GM21360 (cell line): ENCODE measurements at regions not wholly inside any gene's neighbourhood (a gene's known extent, or its start where the extent isn't known, plus 50 kb on each side); places are given as distances from the start of the nearest gene placed in this dataset.
"Not testable (repeated sequence)": the region's sequence is repeated elsewhere in the genome, so short reads cannot be mapped to it uniquely, and the experiment has no call there.

Source experiments
- ATAC-seq: cut with Tn5 transposase; IDR thresholded peaks from one replicate; pipeline ENCODE4 v1.9.1; 2021; ENCODE audit warnings: mild to moderate bottlenecking, moderate library complexity; ENCODE audit not compliant: unreplicated experiment

DNA sequence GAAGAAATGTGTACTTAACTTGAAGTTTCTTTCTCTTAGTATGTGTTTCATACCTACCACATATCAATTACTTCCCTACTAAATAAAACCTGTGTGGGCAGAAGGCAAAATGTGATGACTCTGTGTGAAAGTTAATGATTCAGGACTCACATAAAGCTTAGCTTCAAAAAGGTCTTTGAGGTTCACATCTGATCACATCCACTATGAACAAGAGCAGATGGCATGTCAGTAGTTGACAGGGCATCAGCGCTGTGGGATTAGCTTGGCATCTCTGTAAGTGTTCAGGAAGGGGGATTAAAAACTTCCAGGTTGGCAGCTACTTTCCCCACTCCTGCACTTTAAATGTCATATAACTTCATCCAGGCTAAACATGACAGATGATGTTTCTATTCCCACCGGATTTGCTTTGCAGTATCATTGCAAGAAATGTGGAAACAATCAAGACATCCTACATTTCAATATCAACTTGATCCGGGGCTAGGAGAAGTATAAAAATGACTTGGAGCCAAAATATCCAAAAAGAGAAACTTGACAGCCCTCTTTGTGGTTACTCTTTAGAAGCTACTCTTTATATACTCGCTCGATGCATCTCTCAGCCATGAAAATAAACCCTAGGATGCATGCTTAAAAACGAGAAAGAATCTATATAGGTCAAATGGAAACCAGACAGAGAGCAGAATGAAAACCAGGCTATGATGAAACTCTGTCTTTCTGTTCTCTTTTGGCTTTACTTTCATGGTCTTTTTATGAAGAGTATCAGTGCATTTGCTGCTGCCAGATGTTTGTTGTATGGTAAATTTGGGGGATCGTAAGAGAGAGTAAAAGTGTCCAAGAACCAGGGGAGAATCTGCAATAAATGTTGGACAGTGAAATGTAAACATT is 273.1 kb upstream of the ALCAM start:
- ATAC-seq, result no peak

DNA sequence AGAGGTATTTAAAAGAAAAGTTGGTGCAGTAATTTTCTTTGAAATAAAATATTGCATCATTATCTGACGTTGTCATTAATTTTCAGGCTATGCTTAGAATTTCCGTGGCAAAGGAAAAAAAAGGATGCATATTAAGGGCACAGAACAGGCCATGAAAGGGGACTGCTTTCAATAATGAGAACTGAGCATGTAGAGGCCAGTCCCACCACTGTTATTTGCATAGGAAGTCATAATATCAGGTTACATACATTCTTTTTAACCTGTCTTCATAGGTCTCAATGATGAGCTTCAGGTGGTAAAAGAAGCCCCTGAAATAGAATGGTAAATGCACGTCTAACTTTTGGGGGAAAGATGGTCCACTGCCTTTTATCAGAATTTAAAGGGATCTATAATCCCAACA is 272.1 kb upstream of the ALCAM start:
- ATAC-seq, result no peak

DNA sequence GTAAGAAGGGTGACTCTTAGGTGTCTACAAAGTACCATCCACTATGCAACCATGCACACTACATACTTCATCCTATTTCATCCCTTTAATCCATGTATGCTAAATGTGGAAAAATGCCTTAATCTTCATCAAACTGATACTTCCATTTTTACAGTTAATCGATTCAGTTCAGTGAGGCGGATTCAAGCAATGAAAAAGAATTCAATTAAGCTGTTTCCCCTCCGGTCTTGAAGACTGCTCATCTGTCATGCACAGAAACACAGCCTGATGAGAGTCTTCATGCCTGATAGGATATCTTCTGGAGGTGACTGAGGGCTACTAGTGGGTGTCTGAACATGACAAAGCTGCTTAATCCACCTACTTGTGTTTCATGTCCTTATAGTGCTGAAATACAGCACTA is 270.6 kb upstream of the ALCAM start:
- no peak for ATAC-seq

DNA sequence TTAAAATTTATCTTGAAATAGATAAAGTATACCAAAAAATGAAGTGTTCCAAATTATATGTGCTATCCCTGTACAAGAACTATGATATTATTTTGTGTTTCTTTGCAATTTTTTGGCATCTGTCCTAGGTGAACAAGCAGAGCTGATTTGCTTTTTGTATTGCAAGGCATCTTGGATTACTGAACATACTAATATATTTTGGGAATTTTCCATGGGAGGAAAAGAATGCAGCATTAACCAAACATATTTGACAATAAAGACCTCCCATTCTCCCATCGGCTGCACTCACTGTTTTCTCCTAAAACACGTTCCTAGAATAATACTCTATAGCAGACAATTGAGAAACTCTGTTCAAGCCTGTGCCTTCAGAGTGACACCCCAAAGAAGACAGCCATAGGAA is 265.1 kb upstream of the ALCAM start:
- no peak for ATAC-seq

DNA sequence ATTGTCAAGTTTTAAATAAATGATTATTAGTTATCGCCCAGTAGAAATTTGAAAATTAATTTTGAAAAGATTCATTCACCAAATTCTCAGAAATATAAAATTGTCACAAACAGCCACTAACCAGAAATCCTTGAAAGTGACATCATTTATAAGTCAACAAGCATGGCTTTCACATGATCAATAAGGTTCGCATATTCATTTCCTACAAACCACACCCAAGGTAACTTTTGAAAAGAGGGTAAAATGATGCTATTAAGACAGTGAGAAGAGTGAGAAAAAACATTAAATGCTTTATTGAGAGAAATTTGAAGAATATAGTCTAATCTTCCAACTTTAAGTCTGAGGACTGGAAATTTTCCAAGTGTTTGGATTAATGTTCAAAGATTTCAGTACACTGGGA is 263.6 kb upstream of the ALCAM start:
- no peak for ATAC-seq

DNA sequence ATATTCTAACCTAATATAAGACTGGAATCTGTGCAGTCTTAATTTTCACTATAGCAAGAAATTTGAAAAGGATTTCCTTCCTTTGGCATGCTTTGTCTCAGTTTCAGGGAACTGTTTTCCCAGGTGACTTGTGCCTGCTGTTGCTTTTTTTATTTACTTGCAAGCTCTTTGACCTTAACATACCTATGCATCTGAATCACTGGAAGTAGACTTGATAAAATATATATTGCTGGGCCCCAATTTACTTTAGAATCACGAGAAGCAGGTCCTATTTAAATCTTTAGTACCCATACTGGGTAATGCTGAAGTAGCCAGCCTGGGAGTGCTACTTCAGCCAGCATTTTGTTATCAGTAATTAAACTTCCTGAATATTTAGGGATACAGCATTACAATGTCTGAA is 257.9 kb upstream of the ALCAM start:
- ATAC-seq, result no peak

DNA sequence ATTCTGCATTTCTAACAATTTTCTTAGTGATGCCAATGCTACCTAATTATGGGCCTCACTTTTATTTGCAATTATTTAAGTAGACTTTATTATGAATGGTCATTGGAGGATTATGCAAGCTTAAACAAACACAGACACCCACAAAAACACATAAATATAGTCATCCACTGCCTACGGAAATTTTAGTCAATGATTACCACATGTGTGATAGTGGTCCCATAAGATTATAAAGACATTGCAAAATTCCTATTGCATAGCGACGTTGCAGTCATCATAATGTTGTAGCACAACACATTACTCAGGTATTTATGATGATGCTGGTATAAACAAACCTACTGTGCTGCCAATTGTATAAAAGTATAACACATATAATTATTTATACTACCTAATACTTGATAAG is 247.8 kb upstream of the ALCAM start:
- ATAC-seq, result no peak

DNA sequence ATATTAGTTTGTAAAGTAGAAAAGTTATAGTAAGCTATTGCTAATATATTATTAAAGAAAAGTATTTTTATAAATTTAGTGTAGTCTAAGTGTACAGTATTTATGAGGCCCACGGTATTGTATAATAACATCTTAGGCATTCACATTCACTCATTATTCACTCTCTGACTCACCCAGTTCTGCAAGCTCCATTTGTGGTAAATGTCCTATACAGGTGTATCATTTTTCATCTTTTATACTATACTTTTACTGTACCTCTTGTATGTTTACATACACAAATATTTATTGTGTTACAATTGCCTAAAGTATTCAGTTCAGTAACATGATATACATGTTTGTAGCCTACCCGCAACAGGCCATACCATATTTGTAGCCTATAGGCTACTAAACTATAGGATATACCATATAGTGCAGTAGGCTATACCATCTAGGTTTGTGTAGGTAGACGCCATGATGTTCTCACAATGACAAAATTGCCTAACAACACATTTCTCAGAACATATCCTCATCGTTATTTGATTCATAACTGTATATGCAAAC is 246.8 kb upstream of the ALCAM start:
- ATAC-seq, result no peak

DNA sequence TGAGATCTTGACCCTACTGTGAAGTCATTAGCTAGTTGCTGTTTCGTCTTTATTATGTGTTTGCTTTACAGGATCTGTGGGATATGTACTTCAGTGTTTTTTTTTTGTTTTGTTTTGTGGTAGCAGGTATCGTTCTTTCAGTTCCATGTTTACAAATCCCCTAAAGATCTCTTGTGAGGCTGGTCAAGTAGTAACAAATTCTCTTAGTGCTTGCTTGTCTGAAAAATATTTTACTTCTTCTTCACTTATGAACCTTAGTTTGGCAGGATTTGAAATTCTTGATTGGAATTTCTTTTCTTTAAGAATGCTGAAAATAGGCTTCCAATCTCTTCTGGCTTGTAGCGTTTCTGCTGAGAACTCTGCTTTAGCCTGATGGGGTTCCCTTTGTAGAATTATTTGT is 235.8 kb upstream of the ALCAM start:
- no peak for ATAC-seq

DNA sequence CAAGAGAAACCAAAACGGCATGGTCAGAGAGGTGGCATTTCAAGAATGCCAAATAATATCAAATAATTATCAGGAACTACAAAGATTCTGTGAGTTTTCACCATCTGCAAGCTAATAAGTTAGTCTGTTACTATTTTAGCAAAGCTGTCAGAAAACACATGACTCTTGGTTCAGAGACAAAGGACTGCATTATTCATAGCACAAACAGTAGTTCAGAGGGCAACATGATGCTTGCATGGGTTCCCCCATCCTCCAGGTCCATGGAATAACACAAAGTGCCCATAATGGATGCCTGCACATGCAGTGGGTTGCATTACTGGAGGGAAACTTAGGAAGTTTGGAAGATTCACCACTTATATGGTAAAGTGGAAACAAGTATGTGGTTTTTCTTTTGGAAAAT is 228.8 kb upstream of the ALCAM start:
- ATAC-seq, result no peak

DNA sequence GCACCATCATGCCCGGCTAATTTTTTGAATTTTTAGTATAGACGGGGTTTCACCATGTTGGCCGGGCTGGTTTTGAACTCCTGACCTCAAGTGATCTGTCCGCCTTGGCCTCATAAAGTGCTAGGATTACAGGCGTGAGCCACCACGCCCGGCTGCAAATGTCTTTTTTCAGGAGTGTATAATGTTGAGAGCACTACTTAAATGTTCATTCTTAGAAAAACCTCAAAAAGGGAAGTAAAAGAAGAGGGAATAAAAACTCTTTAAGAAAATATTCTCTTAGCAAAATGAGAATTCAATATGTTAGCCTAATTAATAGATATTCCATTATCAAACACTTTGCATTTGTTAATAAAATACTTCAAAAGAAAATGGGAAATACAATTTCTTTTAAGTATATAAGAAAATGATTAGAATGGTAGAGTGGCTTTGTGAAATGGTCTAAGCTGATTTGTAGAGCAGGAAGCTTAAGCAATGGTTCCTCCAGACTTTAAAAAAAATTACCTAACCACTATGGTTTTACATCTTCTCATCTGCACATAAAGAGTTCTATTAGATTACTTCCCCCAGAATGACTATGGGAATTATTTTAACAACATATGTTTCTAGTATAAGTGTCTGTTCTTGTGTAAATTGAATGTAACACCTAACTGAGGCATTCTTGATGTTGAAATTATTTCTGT is 226.7 kb upstream of the ALCAM start:
- ATAC-seq, result no peak

DNA sequence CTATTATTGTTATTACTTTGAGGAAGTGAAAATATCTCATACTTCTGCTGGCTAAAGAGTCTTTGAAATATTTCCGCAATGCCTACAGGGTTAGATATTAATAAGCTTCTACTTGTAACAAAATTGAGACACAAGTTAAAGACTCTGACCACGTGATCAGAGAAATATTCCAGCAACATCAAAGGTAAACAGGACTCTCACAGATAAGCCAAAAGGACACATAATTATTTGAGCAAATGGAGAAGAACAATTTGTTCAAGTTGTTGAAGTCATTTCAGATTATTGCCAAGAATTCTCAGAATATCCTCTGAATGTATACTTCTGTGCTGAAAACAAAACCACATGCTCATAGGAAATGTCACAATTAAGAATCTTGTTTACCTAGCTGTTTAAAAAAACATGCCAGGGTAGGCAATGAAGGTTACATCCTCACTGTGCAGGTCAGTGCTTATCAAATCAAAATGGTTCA is 225.8 kb upstream of the ALCAM start:
- ATAC-seq, result no peak

DNA sequence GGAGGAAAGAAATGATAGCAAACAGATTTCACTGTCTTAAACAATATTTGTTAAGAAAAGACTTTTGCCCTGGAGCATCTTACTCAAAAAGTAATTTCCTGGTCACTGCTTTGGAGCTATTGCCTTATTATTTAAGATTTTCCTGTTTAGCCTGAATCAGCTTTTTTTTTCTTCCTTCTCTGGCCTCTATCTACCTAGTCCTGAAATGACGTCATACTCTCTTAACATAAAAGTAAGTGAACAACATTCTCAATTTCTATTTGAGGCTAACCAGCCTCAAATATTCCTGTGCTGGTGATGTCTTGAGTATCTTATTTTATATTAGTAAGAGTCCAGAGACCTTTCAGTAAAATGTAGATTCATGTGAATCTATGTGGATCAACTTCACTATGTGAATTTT is 221.9 kb upstream of the ALCAM start:
- no peak for ATAC-seq

DNA sequence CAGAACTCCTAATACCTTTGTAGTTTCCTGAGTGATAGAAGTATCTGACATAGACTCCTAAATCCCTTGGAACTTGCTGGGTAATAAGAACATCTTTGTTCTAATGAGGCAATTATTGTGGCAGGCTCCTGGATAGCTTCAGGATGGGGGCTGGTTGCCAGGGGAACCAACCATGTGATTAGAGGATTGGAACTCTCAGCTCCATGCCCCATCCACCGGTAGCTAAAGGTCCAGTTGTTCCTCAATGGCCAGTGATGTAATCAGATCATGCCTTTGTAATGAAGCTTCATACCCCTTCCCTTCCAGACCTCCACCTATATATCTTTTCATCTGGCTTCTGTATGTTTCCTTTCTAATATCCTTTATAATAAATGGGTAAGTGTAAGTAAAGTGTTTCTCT is 221.2 kb upstream of the ALCAM start:
- ATAC-seq, result no peak

DNA sequence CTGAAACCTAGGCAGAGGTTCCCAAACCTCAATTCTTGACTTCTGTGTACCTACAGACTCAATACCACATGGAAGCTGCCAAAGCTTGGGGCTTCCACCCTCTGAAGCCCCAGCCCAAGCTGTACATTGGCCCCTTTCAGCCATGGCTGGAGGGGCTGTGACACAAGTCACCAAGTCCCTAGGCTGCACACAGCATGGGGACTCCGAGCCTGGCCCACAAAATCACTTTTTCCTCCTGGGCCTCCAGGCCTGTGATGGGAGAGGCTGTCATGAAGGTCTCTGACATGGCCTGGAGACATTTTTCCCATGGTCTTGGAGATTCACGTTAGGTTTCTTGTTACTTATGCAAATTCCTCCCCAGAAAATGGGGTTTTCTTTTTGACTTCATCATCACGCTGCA is 217.5 kb upstream of the ALCAM start:
- ATAC-seq, result not testable (repeated sequence)

DNA sequence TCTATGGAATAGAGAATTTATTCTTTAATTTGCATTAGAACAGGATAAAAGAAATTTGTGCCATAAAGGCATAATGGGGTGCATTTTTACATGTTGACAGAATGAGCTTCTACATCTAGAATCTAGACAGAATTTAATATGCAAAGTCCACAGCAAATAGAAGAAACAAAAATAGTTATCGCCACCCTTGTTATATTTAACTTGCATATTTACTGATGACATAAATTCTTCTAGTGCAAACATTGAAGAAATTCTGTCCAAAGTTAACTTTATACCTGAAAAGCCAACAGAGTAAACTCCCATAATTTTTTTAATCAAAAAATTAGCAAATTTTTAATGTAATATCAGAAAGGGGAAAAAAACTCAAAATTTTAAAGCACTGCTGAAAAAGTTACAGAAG is 213.7 kb upstream of the ALCAM start:
- ATAC-seq, result no peak

DNA sequence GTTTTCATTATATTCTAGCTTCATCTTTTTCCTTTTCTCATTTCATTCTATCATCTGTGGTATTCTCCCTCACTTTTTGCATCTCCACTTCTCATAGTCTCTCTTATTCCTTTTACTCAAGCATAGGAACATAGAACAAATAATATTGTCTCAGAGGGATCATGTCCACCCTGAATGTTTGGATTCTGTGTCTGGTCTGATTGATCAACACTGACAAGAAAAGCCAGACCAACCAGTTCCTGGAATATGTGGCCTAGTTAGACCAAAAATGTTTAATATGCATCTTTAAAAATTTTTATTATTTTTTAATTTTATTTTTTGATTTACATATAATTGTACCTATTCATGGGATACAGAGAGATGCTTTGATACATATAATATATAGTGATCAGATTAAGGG is 212.0 kb upstream of the ALCAM start:
- ATAC-seq, result no peak

DNA sequence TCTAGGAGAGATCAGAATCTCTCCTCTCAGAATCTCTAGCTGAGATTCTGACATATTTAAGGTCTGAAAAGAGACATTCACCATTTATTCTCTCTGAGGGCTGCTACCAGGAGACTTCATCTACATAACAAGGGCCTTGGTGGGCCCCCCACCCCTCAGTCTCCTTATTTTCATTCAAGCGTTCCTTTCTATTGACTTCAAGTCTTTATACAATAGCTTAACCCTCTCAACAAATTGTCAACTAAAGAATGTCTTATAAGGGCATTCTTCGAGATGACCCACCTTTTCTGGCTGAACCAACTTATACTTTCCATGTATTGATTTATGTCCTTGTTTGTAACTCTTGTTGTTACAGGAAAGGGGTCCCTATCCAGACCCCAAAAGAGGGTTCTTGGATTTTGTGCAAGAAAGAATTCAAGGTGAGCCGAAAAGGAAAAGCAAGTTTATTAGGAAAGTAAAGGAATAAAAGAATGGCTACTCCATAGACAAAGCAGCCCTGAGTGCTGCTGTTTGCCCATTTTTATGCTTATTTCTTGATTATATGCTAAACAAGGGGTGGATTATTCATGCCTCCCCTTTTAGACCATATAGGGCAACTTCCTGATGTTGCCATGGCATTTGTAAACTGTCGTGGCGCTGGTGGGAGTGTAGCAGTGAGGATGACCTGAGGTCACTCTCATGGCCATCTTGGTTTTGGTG is 209.5 kb upstream of the ALCAM start:
- no peak for ATAC-seq

DNA sequence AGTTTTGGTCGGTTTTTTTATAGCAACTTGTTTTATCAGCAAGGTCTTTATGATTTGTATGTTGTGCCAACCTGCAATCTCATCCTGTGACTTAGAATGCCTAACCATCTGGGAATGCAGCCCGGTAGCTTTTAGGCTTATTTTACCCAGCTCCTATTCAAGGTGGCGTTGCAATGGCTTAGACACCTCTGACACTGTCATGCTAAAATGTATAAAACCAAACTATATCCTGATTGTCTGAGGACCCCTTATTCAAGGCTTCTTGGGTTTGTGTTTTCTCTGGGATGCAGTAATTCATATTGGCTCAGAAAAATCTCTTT is 209.0 kb upstream of the ALCAM start:
- ATAC-seq, result no peak

DNA sequence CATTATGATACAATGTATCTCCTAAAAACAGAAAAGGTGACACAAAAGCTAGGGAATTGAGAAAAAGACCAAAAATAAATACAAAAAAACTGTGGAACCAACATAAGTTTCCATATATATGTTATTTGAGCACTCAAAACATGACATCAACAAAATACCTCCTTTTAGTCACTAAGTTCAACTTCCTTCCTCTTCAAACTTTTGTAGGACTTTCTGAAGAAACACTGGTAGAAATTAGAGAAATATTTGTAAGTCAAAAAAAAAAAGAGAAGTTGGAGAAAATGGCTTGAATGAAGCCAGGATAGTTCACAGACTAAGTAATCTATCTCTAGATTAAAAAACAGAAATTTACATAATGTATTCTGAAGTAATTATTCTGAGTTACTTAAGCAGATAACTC is 208.4 kb upstream of the ALCAM start:
- no peak for ATAC-seq

DNA sequence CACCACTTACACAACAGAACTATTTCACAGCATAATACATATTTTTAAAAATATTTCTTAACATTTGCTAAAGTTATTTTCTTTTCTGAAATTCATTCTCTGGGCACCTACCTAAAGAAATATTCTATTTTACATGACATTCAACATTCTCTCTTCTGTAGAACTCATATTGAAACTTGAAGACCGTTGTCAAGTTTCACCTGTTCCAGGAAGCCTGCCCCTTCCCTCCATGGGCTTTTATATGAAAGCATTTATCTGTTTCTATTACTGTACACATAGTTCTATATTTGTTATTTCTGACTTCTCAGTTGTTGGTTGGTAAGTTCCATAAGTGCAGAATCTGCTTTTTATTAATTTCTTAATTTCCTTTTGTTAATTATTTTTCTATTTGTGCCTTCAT is 204.3 kb upstream of the ALCAM start:
- peak; percentile 85 for ATAC-seq

DNA sequence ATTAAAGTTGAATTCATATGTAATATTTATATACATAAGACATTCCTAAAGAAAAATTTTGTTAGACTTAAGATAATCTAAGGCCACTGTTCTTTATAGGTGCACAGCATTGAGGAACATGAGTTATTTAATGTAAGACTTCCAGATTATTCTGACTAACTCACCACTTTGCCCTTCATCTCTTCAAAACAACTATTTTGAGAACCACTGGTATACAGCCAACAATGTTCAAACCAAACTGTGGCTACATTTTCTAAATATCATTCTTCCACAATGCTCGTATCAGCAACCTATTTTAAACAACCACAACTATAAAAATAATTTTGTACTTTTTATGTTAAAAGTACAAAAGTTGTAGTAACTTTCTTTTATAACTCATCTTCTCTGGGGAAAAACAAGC is 199.8 kb upstream of the ALCAM start:
- ATAC-seq, result no peak
